Prostate gland (tissue), 2 donors: ENCODE measurements at regions not wholly inside any gene's neighbourhood (a gene's known extent, or its start where the extent isn't known, plus 50 kb on each side); places are given as distances from the start of the nearest gene placed in this dataset.

Source experiments
- DNase-seq: peaks from one replicate; pipeline ENCODE4 v3.0.0-alpha.2; 2019; ENCODE audit warnings: low spot score
- H3K27ac ChIP-seq, 2 donors: fragments of 200-600 bp; sonication (generic); 2 replicates each; pipeline ENCODE4 v1.5.1; 2017 to 2019
- H3K27me3 ChIP-seq: fragments of 200-600 bp; sonication (generic); replicated peaks from 2 replicates; pipeline ENCODE4 v1.5.1; 2019; ENCODE audit not compliant: insufficient read depth
- H3K36me3 ChIP-seq, 2 donors: fragments of 200-600 bp; sonication (generic); 1 replicate in 1 of 2; 2 replicates in 1 of 2; pipeline versions ENCODE4 v1.5.1 to v1.8.1; 2017 to 2019
- H3K4me1 ChIP-seq: fragments of 200-600 bp; sonication (generic); replicated peaks from 2 replicates; pipeline ENCODE4 v1.5.1; 2019
- H3K4me3 ChIP-seq, 2 donors: fragments of 200-600 bp; sonication (generic); 2 replicates each; pipeline ENCODE4 v1.5.1; 2017 to 2019
- H3K9me3 ChIP-seq: fragments of 200-600 bp; sonication (generic); 2 replicates; pipeline ENCODE4 v1.5.1; 2017
- CTCF ChIP-seq, 4 experiments: fragments of 200-600 bp in 2 of 4; fragments of 450-650 bp in 2 of 4; sonication (generic) in 2 of 4; IDR thresholded peaks; 1 replicate in 3 of 4; 2 replicates in 1 of 4; pipeline ENCODE4 v1.5.1; 2016 to 2019; ENCODE audit warnings: antibody characterized with exemption in 4 of 4, mild to moderate bottlenecking in 2 of 4, moderate library complexity in 2 of 4
- POLR2A ChIP-seq: fragments of 450-650 bp; IDR thresholded peaks from one replicate; pipeline ENCODE4 v1.6.1; 2016; ENCODE audit warnings: antibody characterized with exemption, mild to moderate bottlenecking
- POLR2AphosphoS5 ChIP-seq: sonication (generic); formaldehyde crosslinking; IDR thresholded peaks from one replicate; pipeline ENCODE4 v1.6.1; 2017; ENCODE audit warnings: antibody characterized with exemption
- WGBS: methylation state at CpG from one replicate; pipeline ENCODE4 v1.1.5; 2018; 5-methylcytosine and 5-hydroxymethylcytosine counted together
- intact Hi-C: fragments of 100-400 bp; cut with DNase I; formaldehyde crosslinking; loops from one replicate; pipeline ENCODE4 v1.14.2; 2022

DNA sequence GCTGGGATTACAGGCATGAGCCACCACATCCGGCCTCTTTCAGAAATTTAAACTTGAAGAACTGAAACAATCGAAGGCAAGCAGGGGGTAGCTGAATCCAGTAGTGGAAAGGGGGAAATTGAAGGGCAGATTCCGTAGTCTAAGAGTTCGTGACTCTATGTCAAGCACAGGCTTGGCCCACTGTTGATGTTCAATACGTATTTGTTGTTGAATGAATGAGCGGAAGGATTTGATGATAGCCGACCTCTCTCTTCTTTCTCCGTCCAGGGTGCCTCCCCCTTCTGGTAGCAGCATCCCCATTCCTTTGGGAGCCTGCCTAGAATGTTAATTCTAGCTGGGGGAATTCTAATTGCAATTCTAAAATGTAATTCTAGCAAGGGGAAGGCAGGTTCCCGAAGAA is 59.8 kb upstream of the MED13L start:
- intact Hi-C loops = no loop called here
- H3K4me3 ChIP-seq = no peak overlapping the region
- H3K27ac ChIP-seq = no peak overlapping the region
- WGBS = 84% methylated on average over 9 of the region's 9 CpGs
- TF ChIP-seq CTCF (IDR thresholded peaks at IDR 0.05) (no peak), POLR2A (no peak), POLR2AphosphoS5 (no peak)
- H3K9me3 ChIP-seq = no peaks in the 10 kb centered on the region
- no peaks in the 10 kb centered on the region for H3K27me3 ChIP-seq
- DNase-seq = no peak
- no peaks in the 10 kb centered on the region for H3K36me3 ChIP-seq
- no peaks in the 10 kb centered on the region for H3K4me1 ChIP-seq

DNA sequence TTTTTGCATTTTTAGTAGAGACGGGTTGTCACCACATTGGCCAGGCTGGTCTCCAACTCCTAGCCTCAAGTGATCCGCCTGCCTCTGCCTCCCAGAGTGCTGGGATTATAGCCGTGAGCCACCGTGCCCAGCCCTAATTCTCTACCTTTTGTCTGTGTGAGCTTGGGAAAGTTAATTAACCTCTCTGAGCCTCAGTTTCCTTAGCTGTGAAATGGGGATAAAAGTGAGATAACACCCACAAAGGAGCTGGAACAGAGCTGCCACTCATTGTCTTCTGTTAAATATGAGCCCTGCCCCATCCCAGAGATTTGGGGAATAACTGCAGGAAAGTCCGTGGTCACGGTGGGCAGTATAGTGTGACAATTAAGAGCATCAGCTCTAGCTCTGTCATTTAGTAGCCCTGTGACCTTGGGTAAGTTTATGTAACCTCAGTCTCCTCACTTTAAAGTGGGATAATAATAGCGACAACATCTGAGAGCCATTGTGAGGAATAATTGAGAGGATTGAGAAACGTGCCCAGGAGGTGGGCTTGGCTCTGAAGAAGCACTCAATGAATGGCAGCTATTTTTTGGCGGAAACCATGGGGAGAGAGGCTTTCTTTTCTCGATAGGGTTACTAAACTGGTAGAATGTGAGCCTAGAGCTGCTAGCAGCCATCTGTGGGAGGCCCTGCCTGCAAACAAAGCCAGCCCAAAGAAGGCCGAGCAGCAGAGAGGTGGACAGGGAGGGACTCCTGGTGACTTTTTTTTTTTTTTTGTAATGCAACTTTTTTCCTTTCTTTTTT is 60.8 kb upstream of the MED13L start:
- Histone ChIP-seq H3K27ac (no peak overlapping the region), H3K4me1 (no peaks in the 10 kb centered on the region), H3K36me3 (no peaks in the 10 kb centered on the region), H3K9me3 (no peaks in the 10 kb centered on the region), H3K4me3 (no peak overlapping the region), H3K27me3 (no peaks in the 10 kb centered on the region)
- 78% methylated on average over 11 of the region's 11 CpGs for WGBS
- TF ChIP-seq CTCF (IDR thresholded peaks at IDR 0.05) = no peak
- TF ChIP-seq POLR2A = no peak
- no peak for TF ChIP-seq POLR2AphosphoS5
- intact Hi-C loops = no loop called here
- no peak for DNase-seq

GRCh38 chr12:116339062-116339461 is 61.6 kb upstream of the MED13L start:
- Histone ChIP-seq H3K9me3 (no peaks in the 10 kb centered on the region), H3K4me3 (no peak overlapping the region), H3K4me1 (no peaks in the 10 kb centered on the region), H3K36me3 (no peaks in the 10 kb centered on the region), H3K27ac (no peak overlapping the region), H3K27me3 (no peaks in the 10 kb centered on the region)
- intact Hi-C loops = no loop called here
- TF ChIP-seq CTCF (IDR thresholded peaks at IDR 0.05) (no peak), POLR2A (no peak), POLR2AphosphoS5 (no peak)
- WGBS = 97% methylated on average over 3 of the region's 3 CpGs
- DNase-seq = no peak

DNA sequence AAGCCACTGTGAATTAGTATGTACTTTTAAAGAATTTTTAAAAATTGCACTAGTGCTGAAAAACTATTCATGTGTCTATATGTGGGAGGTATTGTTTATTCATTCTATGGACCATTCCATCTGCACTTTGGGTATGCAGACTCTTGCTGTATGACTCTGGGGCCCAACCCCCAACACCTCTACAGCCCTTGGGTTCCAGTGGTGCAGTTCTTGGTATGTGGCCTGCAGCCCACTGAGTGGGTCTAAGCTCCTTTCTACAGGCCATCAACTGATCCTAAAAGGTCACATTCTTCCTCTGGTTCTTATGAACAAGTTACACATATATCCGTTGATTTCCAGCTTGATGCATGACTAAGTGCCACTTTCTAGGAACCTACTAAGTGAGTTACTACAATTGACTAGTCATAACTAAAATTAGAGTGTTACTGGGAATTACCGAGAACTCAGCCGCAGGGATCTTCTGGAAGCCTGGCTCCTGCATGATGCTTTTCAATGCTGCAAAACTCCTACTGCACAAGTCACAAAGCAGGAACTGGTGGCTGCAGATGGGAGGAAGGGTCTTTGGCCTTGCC is 62.4 kb upstream of the MED13L start:
- intact Hi-C loops = no loop called here
- TF ChIP-seq POLR2A (no peak), POLR2AphosphoS5 (no peak), CTCF (IDR thresholded peaks at IDR 0.05) (no peak)
- DNase-seq = no peak
- Histone ChIP-seq H3K4me1 (no peaks in the 10 kb centered on the region), H3K4me3 (no peak overlapping the region), H3K9me3 (no peaks in the 10 kb centered on the region), H3K36me3 (no peaks in the 10 kb centered on the region), H3K27me3 (no peaks in the 10 kb centered on the region), H3K27ac (no peak overlapping the region)
- 91% methylated on average over 3 of the region's 3 CpGs for WGBS
